Cardiac fibroblast (primary cell): ENCODE measurements at regions not wholly inside any gene's neighbourhood (a gene's known extent, or its start where the extent isn't known, plus 50 kb on each side); places are given as distances from the start of the nearest gene placed in this dataset.

Experiments used
- DNase-seq, 2 donors: peaks; one replicate each; pipeline versions ENCODE4 v3.0.0 to v3.0.0-alpha.2; 2010; ENCODE audit warnings: low read depth in 2 of 2
- H3K4me3 ChIP-seq, 2 donors: replicated peaks in 1 of 2; 1 replicate in 1 of 2; 2 replicates in 1 of 2; pipeline ENCODE4 v1.5.1; 2011; ENCODE audit warnings: low read depth in 2 of 2, low read length in 2 of 2, mild to moderate bottlenecking in 2 of 2, moderate library complexity in 1 of 2
- CTCF ChIP-seq: IDR thresholded peaks from one replicate; pipeline ENCODE4 v1.5.1; 2011; ENCODE audit warnings: low read depth, mild to moderate bottlenecking, low read length, inconsistent platforms

- no peak for TF ChIP-seq CTCF
- DNase-seq = no peak
- no peak overlapping the region for H3K4me3 ChIP-seq
These were observed 55.9 kb upstream of the OXTR start for GRCh38 chr3:8825153-8825825.

GRCh38 chr3:8824238-8824637, 54.8 kb upstream of the OXTR start:
- no peak for TF ChIP-seq CTCF
- no peak for DNase-seq
- H3K4me3 ChIP-seq = no peak overlapping the region

GRCh38 chr3:8822141-8822540, 52.7 kb upstream of the OXTR start:
- DNase-seq = peak; percentile 74 to 85
- H3K4me3 ChIP-seq = no peak overlapping the region
- TF ChIP-seq CTCF = no peak
